ENCODE measurements at regions not wholly inside any gene's neighbourhood (a gene's known extent, or its start where the extent isn't known, plus 50 kb on each side); places are given as distances from the start of the nearest gene placed in this dataset.

DNA sequence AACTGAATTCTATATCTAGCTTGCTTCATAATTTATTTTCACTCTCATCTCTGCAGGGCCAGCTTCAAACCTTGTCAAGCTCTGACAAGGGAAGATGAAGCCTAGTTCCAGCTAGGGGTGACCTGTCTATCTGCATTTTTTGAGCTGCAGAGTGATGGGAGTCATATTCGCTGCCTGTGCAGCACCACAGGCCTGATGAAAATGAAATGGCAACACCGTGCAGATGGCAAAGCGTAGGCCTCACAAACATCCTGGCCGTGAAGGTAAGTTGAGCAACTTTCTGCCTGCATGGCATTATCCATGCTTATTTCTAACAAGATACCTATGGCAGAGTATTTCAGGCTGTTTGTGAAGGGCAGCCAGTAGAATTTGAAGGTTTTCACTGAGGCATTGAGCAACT lies 86.4 kb upstream of the C1QTNF9B start:
- TF ChIP-seq, protein P1, sequence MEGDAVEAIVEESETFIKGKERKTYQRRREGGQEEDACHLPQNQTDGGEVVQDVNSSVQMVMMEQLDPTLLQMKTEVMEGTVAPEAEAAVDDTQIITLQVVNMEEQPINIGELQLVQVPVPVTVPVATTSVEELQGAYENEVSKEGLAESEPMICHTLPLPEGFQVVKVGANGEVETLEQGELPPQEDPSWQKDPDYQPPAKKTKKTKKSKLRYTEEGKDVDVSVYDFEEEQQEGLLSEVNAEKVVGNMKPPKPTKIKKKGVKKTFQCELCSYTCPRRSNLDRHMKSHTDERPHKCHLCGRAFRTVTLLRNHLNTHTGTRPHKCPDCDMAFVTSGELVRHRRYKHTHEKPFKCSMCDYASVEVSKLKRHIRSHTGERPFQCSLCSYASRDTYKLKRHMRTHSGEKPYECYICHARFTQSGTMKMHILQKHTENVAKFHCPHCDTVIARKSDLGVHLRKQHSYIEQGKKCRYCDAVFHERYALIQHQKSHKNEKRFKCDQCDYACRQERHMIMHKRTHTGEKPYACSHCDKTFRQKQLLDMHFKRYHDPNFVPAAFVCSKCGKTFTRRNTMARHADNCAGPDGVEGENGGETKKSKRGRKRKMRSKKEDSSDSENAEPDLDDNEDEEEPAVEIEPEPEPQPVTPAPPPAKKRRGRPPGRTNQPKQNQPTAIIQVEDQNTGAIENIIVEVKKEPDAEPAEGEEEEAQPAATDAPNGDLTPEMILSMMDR (IDR thresholded peaks at IDR 0.05): no peak
- no peak for TF ChIP-seq POLR2A (IDR thresholded peaks at IDR 0.05)
- TF ChIP-seq EP300 (IDR thresholded peaks at IDR 0.05): no peak
